ENCODE measurements at regions not wholly inside any gene's neighbourhood (a gene's known extent, or its start where the extent isn't known, plus 50 kb on each side); places are given as distances from the start of the nearest gene placed in this dataset.

- no peak overlapping the region for H3K4me3 ChIP-seq (replicated peaks in 1 of 3; ENCODE audit: insufficient read depth in 1 of 3, low read depth in 2 of 3, low read length in 3 of 3)
- WGBS (ENCODE audit: low lambda C conversion rate) = 16% methylated on average over 5 of the region's 5 CpGs
- DNase-seq (ENCODE audit: low spot score) (no peak), FAIRE-seq (no peak), ATAC-seq (no peak)
- no peak overlapping the region for H3K4me2 ChIP-seq (ENCODE audit: low read depth, low read length)
- in situ Hi-C loops (cut with HindIII; ENCODE audit: extremely low pct_ligation_motif_present, low pct_unique_long_range_greater_than_20kb) (no loop called here), intact Hi-C loops (cut with micrococcal nuclease; ENCODE audit: unreplicated experiment) (no loop called here)
- H3K36me3 ChIP-seq (replicated peaks in 1 of 2; ENCODE audit: control insufficient read depth in 1 of 2, insufficient read depth in 2 of 2, low read length in 2 of 2) = no peaks in the 10 kb centered on the region
- H3K9me3 ChIP-seq (ENCODE audit: low read length) = no peaks in the 10 kb centered on the region
- H4K20me1 ChIP-seq (ENCODE audit: insufficient read depth, low read length) = no peaks in the 10 kb centered on the region
- no peak overlapping the region for H3K9ac ChIP-seq (ENCODE audit: insufficient read depth, low read depth, low read length)
- TF ChIP-seq ZNF7 (CRISPR knock-in tag; IDR thresholded peaks at IDR 0.05) (no peak), TRIM24 (CRISPR knock-in tag; IDR thresholded peaks at IDR 0.05) (no peak)
- no peaks in the 10 kb centered on the region for H3K4me1 ChIP-seq (ENCODE audit: insufficient read depth, low read length)
- H2AFZ ChIP-seq (ENCODE audit: low read length) = no peak overlapping the region
- ChIA-PET POLR2A (no interaction called here), CTCF (ENCODE audit: low intra/inter-chr PET ratio, low total read pairs) (no interaction called here)
- BruUV-seq (replicated peaks) = no TSS peak
- H3K79me2 ChIP-seq (ENCODE audit: insufficient read depth, low read length) = no peaks in the 10 kb centered on the region
- no peaks in the 10 kb centered on the region; a peak in 1 of 5 replicates for H3K27me3 ChIP-seq (ENCODE audit: control insufficient read depth in 1 of 2, insufficient read depth in 2 of 2, low read length in 2 of 2)
- H3K27ac ChIP-seq (ENCODE audit: extremely low read length, insufficient read depth, low read length) = no peak overlapping the region
These were observed 227.7 kb upstream of the ANO5 start for GRCh38 chr11:21965221-21965620.

GRCh38 chr11:21968702-21969101 is 224.2 kb upstream of the ANO5 start:
- POLR2A ChIA-PET = no interaction called here
- Histone ChIP-seq H3K27me3 (ENCODE audit: control insufficient read depth in 1 of 2, insufficient read depth in 2 of 2, low read length in 2 of 2) (no peaks in the 10 kb centered on the region; a peak in 1 of 5 replicates), H3K9ac (ENCODE audit: insufficient read depth, low read depth, low read length) (no peak overlapping the region), H3K27ac (ENCODE audit: extremely low read length, insufficient read depth, low read length) (no peak overlapping the region), H4K20me1 (ENCODE audit: insufficient read depth, low read length) (no peaks in the 10 kb centered on the region), H3K79me2 (ENCODE audit: insufficient read depth, low read length) (no peaks in the 10 kb centered on the region), H3K9me3 (ENCODE audit: low read length) (no peaks in the 10 kb centered on the region), H3K4me1 (ENCODE audit: insufficient read depth, low read length) (no peaks in the 10 kb centered on the region), H3K4me2 (ENCODE audit: low read depth, low read length) (no peak overlapping the region), H2AFZ (ENCODE audit: low read length) (no peak overlapping the region), H3K4me3 (replicated peaks in 1 of 3; ENCODE audit: insufficient read depth in 1 of 3, low read depth in 2 of 3, low read length in 3 of 3) (no peak overlapping the region), H3K36me3 (replicated peaks in 1 of 2; ENCODE audit: control insufficient read depth in 1 of 2, insufficient read depth in 2 of 2, low read length in 2 of 2) (no peaks in the 10 kb centered on the region)
- WGBS (ENCODE audit: low lambda C conversion rate) = 0% methylated on average over 1 of the region's 1 CpG
- no TSS peak for BruUV-seq (replicated peaks)
- DNase-seq (ENCODE audit: low spot score) (no peak), ATAC-seq (no peak), FAIRE-seq (no peak)
- CTCF ChIA-PET (ENCODE audit: low intra/inter-chr PET ratio, low total read pairs) = no interaction called here
- intact Hi-C loops (cut with micrococcal nuclease; ENCODE audit: unreplicated experiment) = no loop called here
- in situ Hi-C loops (cut with HindIII; ENCODE audit: extremely low pct_ligation_motif_present, low pct_unique_long_range_greater_than_20kb) = no loop called here
- TF ChIP-seq ZSCAN5A (CRISPR knock-in tag; IDR thresholded peaks at IDR 0.05; ENCODE audit: borderline replicate concordance) (no peak), ZNF180 (CRISPR knock-in tag; IDR thresholded peaks at IDR 0.05; ENCODE audit: borderline replicate concordance, low read depth) (no peak), SAP130 (CRISPR knock-in tag; IDR thresholded peaks at IDR 0.05; ENCODE audit: low read depth) (no peak), POGZ (CRISPR knock-in tag; IDR thresholded peaks at IDR 0.05) (no peak), ZNF234 (CRISPR knock-in tag; conservative IDR thresholded peaks at IDR 0.05) (no peak), NFKB2 (CRISPR knock-in tag; IDR thresholded peaks at IDR 0.05; ENCODE audit: borderline replicate concordance) (no peak), ZNF768 (CRISPR knock-in tag; IDR thresholded peaks at IDR 0.05) (no peak), PLSCR1 (CRISPR knock-in tag; IDR thresholded peaks at IDR 0.05; ENCODE audit: borderline replicate concordance) (no peak), ZBTB7A (CRISPR knock-in tag; IDR thresholded peaks at IDR 0.05) (no peak), KDM1A (CRISPR knock-in tag; IDR thresholded peaks at IDR 0.05) (no peak), ZNF556 (CRISPR knock-in tag; IDR thresholded peaks at IDR 0.05; ENCODE audit: borderline replicate concordance) (no peak), ONECUT2 (CRISPR knock-in tag; IDR thresholded peaks at IDR 0.05) (no peak), YEATS2 (CRISPR knock-in tag; IDR thresholded peaks at IDR 0.05; ENCODE audit: borderline replicate concordance) (no peak), CENPT (CRISPR knock-in tag; IDR thresholded peaks at IDR 0.05; ENCODE audit: low read depth) (no peak), SNRNP70 (IDR thresholded peaks at IDR 0.05; ENCODE audit: low read depth, low read length) (no peak), HNF4G (IDR thresholded peaks at IDR 0.05; ENCODE audit: borderline replicate concordance, low read depth, low read length) (no peak), HNF4G (CRISPR knock-in tag; IDR thresholded peaks at IDR 0.05; ENCODE audit: borderline replicate concordance, low read depth) (no peak), ZNF441 (CRISPR knock-in tag; IDR thresholded peaks at IDR 0.05; ENCODE audit: borderline replicate concordance) (no peak)
